Esophagus squamous epithelium (tissue), 4 donors: ENCODE measurements at regions not wholly inside any gene's neighbourhood (a gene's known extent, or its start where the extent isn't known, plus 50 kb on each side); places are given as distances from the start of the nearest gene placed in this dataset.

Experiments
- CTCF ChIP-seq, 6 experiments: fragments of 450-650 bp in 4 of 6; fragments of 200-600 bp in 2 of 6; sonication (generic) in 2 of 6; IDR thresholded peaks; one replicate each; pipeline ENCODE4 v1.5.1; 2016 to 2019; ENCODE audit warnings: antibody characterized with exemption in 6 of 6, mild to moderate bottlenecking in 4 of 6, moderate library complexity in 4 of 6
- POLR2A ChIP-seq, 4 donors: fragments of 450-650 bp; IDR thresholded peaks; one replicate each; pipeline ENCODE4 v1.6.1; 2017; ENCODE audit warnings: antibody characterized with exemption in 4 of 4, mild to moderate bottlenecking in 4 of 4, moderate library complexity in 3 of 4

GRCh38 chr22:35479985-35480550, 60.6 kb upstream of the RASD2 start:
- TF ChIP-seq CTCF (IDR thresholded peaks at IDR 0.05) (no peak), POLR2A (IDR thresholded peaks at IDR 0.05) (no peak)
